Effector memory CD4-positive, alpha-beta T cell (primary cell): ENCODE measurements at regions not wholly inside any gene's neighbourhood (a gene's known extent, or its start where the extent isn't known, plus 50 kb on each side); places are given as distances from the start of the nearest gene placed in this dataset.
"Not testable (repeated sequence)": the region's sequence is repeated elsewhere in the genome, so short reads cannot be mapped to it uniquely, and the experiment has no call there.

ENCODE experiments used
- DNase-seq, 3 donors: peaks; one replicate each; pipeline ENCODE4 v3.0.0-alpha.2; 2020
- H3K27ac ChIP-seq: 2 replicates; pipeline ENCODE4 v1.7.0; 2013; ENCODE audit warnings: mild to moderate bottlenecking, low read length, moderate library complexity; ENCODE audit not compliant: insufficient read depth, poor library complexity, severe bottlenecking
- H3K27me3 ChIP-seq: replicated peaks from 2 replicates; pipeline ENCODE4 v1.7.0; 2013; ENCODE audit warnings: mild to moderate bottlenecking, low read length; ENCODE audit not compliant: insufficient read depth, control insufficient read depth, poor library complexity, severe bottlenecking
- H3K36me3 ChIP-seq: 2 replicates; pipeline ENCODE4 v1.7.0; 2013; ENCODE audit warnings: mild to moderate bottlenecking, low read length, moderate library complexity; ENCODE audit not compliant: control insufficient read depth, insufficient read depth
- H3K4me1 ChIP-seq: 2 replicates; pipeline ENCODE4 v1.7.0; 2013; ENCODE audit warnings: low read length, mild to moderate bottlenecking; ENCODE audit not compliant: control insufficient read depth, insufficient read depth, poor library complexity, severe bottlenecking
- H3K4me3 ChIP-seq: 2 replicates; pipeline ENCODE4 v1.7.0; 2013; ENCODE audit warnings: low read length, low read depth, mild to moderate bottlenecking; ENCODE audit not compliant: insufficient read depth, poor library complexity, severe bottlenecking
- H3K9me3 ChIP-seq: 2 replicates; pipeline ENCODE4 v1.7.0; 2013; ENCODE audit warnings: mild to moderate bottlenecking, low read length, moderate library complexity; ENCODE audit not compliant: control insufficient read depth

DNA sequence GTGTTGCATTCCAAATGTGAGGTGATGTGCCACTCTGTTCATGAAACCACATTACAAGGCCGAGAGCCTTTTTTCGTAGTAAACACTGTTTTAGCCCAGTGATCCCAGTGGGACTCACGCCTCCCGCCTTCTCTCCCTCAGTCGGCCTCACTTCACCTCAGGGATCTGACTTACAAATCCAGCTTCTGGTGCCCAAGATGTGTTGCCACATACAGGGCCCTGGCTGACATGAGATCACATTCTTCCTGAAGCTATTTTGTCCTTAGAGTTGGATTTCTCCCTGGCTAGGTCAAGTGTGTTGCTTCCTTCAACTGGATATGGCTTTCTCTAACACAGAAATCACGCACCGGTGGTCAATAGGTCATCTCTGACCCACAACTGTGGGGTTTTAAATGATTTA lies 354.7 kb downstream of the FBXW7 start:
- Histone ChIP-seq H3K9me3 (no peaks in the 10 kb centered on the region), H3K27ac (no peak overlapping the region), H3K36me3 (no peaks in the 10 kb centered on the region), H3K4me3 (no peak overlapping the region), H3K4me1 (no peaks in the 10 kb centered on the region), H3K27me3 (no peaks in the 10 kb centered on the region)
- DNase-seq = no peak

DNA sequence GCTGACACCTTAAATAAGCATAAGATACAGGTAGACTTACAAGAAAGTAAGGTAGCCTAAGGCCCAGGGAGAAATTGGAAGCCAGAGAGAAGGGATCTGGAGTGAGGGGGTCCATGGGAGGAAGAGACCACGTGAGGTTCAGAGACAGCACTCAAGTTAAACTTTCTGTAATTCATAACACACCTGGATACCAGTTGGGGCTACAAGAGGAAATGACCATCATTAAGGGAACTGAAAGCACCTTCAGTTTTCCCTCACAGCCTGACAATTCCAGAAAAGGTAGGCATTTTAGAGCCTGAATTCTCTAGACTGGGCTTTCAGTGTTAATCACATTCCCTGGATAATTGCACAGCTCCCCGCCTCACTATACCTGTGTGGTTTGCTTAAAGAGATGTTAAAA lies 355.5 kb downstream of the FBXW7 start:
- no peaks in the 10 kb centered on the region for H3K9me3 ChIP-seq
- no peak overlapping the region for H3K4me3 ChIP-seq
- DNase-seq = no peak
- no peaks in the 10 kb centered on the region for H3K36me3 ChIP-seq
- H3K27me3 ChIP-seq = no peaks in the 10 kb centered on the region
- no peak overlapping the region for H3K27ac ChIP-seq
- no peaks in the 10 kb centered on the region for H3K4me1 ChIP-seq

DNA sequence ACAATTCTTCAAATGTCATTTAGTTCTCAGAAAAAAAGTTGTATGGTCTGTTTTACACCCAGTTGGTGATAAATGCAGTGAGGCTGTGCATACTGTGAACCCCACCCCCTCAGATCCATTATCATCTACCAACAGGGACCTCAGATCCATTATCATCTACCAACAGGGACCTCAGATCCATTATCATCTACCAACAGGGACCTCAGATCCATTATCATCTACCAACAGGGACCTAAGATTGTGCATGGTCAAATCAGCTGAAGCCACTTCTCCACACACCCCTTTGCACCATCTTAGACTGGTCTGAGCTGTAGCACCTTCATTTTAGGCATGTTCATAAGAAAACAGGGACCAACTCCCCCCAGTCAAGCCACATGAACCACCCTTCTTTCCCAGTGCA lies 358.4 kb downstream of the FBXW7 start:
- H3K27ac ChIP-seq, H3K9me3 ChIP-seq, H3K36me3 ChIP-seq, H3K4me3 ChIP-seq, H3K27me3 ChIP-seq, H3K4me1 ChIP-seq, DNase-seq: not testable (repeated sequence)

DNA sequence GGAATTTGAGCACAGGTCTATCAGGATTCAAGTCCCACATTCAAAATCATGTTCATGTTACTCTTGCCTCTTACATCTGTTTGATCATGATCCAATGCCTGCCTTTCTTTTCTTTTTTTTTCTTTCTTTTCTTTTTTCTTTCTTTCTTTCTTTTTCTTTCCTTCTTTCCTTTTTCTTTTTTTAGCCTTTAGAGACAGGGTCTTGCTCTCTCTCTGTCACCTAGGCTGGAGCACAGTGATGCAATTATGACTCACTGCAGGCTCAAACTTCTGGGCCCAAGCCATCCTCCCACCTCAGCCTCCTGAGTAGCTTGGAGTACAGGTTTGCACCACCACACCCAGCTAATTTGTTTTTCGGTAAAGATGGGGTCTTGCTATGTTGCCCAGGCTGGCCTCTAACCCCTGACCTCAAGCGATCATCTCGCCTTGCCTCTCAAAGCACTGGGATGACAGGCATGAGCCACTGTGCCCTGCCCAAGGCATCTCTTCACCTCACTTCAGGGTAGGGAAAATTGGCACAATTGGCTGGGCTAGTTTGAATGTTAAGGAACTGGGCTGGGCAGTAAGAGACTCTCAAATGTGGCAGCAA lies 359.2 kb downstream of the FBXW7 start:
- DNase-seq = no peak
- no peak overlapping the region for H3K27ac ChIP-seq

DNA sequence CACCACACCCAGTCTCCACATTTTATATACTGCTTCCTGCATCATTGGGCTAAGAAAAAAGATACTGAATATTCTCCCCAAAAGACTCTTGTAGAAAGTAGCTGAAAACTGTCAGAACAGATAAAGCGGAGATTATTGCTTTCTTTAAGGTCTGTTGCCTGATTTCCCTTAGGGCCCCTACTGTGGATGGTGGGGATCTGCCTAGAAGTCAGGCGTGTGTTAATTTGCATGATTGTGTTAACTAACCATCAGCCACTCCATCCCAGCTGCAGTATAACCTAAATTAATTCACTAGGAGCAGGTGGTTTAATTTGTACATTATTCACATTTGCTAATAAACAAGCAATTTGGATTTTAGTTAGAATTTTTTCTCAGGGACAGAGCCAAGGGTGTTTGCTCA lies 360.3 kb downstream of the FBXW7 start:
- Histone ChIP-seq H3K36me3 (no peaks in the 10 kb centered on the region), H3K27ac (no peak overlapping the region), H3K4me3 (no peak overlapping the region), H3K9me3 (no peaks in the 10 kb centered on the region), H3K27me3 (no peaks in the 10 kb centered on the region), H3K4me1 (no peaks in the 10 kb centered on the region)
- no peak for DNase-seq

More for the DNA sequence above, 359.2 kb downstream of the FBXW7 start:
- no peaks in the 10 kb centered on the region for H3K27me3 ChIP-seq
- H3K36me3 ChIP-seq = no peaks in the 10 kb centered on the region
- no peaks in the 10 kb centered on the region for H3K4me1 ChIP-seq
- H3K9me3 ChIP-seq = no peaks in the 10 kb centered on the region
- no peak overlapping the region for H3K4me3 ChIP-seq

DNA sequence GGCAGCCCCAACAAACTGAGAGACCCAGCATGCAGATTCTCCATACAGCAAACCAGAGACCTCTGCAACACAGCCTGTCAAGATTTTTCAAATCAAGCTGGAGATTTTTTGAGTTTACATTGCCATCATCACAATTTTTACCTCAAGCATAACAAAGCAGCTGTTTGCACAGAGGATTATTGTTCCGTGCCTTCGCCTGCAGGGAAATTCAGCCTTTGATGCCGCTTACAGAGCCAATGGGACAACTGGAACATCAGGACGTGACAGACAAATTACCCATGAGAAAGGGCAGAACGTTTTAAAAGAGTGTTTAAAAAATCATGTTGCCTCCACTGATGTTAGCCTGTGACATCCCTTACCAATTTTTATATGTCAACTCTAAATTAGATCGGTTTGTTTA lies 363.7 kb downstream of the FBXW7 start:
- no peak overlapping the region for H3K27ac ChIP-seq
- H3K4me3 ChIP-seq = no peak overlapping the region
- H3K9me3 ChIP-seq = no peaks in the 10 kb centered on the region
- no peaks in the 10 kb centered on the region for H3K4me1 ChIP-seq
- no peak for DNase-seq
- H3K36me3 ChIP-seq = no peaks in the 10 kb centered on the region
- H3K27me3 ChIP-seq = no peaks in the 10 kb centered on the region

DNA sequence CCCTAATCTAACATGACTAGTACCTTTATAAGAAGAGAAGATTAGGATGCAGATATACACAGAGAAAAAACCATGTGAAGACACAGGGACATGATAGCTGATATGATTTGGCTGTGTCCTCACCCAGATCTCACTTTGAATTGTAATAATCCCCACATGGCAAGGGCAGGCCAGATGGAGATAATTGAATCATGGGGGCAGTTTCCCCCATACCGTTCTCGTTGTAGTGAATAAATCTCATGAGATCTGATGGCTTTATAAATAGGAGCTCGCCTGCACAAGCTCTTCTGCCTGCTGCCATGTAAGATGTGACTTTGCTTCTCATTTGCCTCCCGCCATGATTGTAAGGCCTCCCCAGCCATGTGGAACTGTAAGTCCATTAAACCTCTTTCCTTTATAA lies 364.3 kb downstream of the FBXW7 start:
- no peak for DNase-seq
- Histone ChIP-seq H3K36me3 (no peaks in the 10 kb centered on the region), H3K27me3 (no peaks in the 10 kb centered on the region), H3K4me1 (no peaks in the 10 kb centered on the region), H3K9me3 (no peaks in the 10 kb centered on the region), H3K27ac (no peak overlapping the region), H3K4me3 (no peak overlapping the region)

DNA sequence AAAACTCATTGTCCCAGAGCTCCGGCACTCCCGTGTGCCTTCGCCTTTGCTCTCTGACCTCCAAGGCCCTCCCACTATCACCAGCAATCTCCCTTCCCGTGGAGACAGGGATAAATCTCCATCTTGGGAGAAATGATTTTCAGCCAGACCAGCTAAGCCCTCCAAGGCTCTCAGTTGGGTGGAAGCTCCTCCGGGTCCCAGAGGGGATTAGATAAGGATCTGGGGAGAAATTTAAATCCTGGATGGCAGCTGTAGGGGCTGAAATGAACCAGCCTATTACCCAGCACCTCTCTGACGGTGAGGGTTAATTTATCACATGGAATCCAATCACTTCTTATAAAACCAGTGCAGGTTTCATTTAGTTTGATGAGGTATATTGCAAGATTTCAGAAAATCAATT lies 366.2 kb downstream of the FBXW7 start:
- Histone ChIP-seq H3K4me3 (no peak overlapping the region), H3K9me3 (no peaks in the 10 kb centered on the region), H3K36me3 (no peaks in the 10 kb centered on the region), H3K4me1 (no peaks in the 10 kb centered on the region), H3K27me3 (no peaks in the 10 kb centered on the region), H3K27ac (no peak overlapping the region)
- no peak for DNase-seq

DNA sequence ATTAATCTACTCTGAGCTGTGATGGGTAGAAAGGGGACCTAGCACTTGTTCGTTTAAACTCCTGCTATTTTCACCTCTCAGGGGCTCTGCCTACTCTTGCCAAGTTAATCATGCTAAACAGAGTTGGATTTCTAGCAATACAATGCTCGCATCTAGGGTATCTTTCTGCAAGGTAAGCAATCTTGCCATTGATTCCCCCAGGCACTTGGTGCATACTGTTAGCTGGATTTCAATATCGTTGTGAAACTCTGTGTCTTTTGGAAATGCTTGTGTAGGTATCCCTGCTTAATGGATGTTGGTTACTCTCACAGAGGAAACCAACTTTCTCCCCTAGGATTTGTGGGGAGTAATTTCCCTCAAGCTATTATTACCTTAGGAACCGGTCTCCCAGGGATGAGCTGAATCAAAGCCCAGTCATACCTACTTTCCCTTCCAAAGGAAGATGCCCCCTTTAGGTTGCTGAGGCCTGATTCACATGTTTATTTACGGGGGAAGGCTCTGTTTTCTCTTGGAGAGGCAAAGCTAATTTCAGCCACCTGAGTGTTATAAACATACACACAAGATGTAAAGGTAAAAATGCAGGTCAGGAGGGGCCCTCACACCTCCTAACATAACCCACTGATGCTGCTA lies 366.8 kb downstream of the FBXW7 start:
- H3K27ac ChIP-seq = no peak overlapping the region
- H3K9me3 ChIP-seq = no peaks in the 10 kb centered on the region
- no peak for DNase-seq
- H3K36me3 ChIP-seq = no peaks in the 10 kb centered on the region
- H3K27me3 ChIP-seq = no peaks in the 10 kb centered on the region
- H3K4me1 ChIP-seq = no peaks in the 10 kb centered on the region
- H3K4me3 ChIP-seq = no peak overlapping the region

DNA sequence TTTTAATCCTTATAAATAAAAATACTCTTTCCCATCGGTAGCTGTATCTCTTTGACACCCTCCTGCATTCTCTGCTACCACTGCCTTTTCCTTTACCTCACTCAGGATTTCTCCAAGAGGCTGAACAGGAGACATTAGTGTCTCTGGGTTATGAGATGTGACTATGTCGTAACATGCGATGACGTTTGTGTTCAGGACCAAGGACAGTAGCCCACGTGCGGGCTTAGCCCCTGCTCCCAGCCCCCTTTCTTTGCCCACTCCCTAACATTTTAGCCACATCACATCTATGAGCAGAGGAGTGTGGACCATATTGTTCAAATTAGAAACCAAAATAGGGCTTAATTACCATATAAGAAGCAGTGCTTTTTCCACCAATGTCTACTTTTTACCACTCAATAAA lies 369.3 kb downstream of the FBXW7 start:
- no peaks in the 10 kb centered on the region for H3K27me3 ChIP-seq
- no peak for DNase-seq
- H3K27ac ChIP-seq = no peak overlapping the region
- H3K9me3 ChIP-seq = no peaks in the 10 kb centered on the region
- H3K4me3 ChIP-seq = no peak overlapping the region
- no peaks in the 10 kb centered on the region for H3K4me1 ChIP-seq
- no peaks in the 10 kb centered on the region for H3K36me3 ChIP-seq
